DND-41 (cell line): ENCODE measurements at regions not wholly inside any gene's neighbourhood (a gene's known extent, or its start where the extent isn't known, plus 50 kb on each side); places are given as distances from the start of the nearest gene placed in this dataset.

Experiments
- ATAC-seq: fragments of 200-7000 bp; cut with Tn5 transposase; 3 replicates; pipeline ENCODE4 v1.9.1; 2021; ENCODE audit warnings: low read depth; ENCODE audit not compliant: insufficient read depth
- DNase-seq: peaks from one replicate; pipeline ENCODE4 v3.0.0-alpha.2; 2020
- H2AFZ ChIP-seq: 2 replicates; pipeline ENCODE4 v1.6.0; 2012; ENCODE audit warnings: low read depth, low read length
- H3K27ac ChIP-seq: 2 replicates; pipeline ENCODE4 v1.5.1; 2012; ENCODE audit warnings: low read length, inconsistent platforms
- H3K27me3 ChIP-seq: fragments of 200-600 bp; sonication (generic); 2 replicates; pipeline ENCODE4 v1.6.0; 2012; ENCODE audit warnings: low read length, mild to moderate bottlenecking, inconsistent platforms; ENCODE audit not compliant: insufficient read depth, poor library complexity
- H3K36me3 ChIP-seq: 2 replicates; pipeline ENCODE4 v1.5.1; 2012; ENCODE audit warnings: low read length, inconsistent platforms; ENCODE audit not compliant: insufficient read depth
- H3K4me1 ChIP-seq: 2 replicates; pipeline ENCODE4 v1.5.1; 2012; ENCODE audit warnings: mild to moderate bottlenecking, low read length; ENCODE audit not compliant: insufficient read depth
- H3K4me2 ChIP-seq: 2 replicates; pipeline ENCODE4 v1.6.0; 2012; ENCODE audit warnings: mild to moderate bottlenecking, moderate library complexity, low read length, inconsistent platforms; ENCODE audit not compliant: insufficient read depth
- H3K4me3 ChIP-seq, 2 experiments: fragments of 200-600 bp in 1 of 2; shearing (Covaris generic) in 1 of 2; 2 replicates each; pipeline ENCODE4 v1.5.1; 2012 to 2016; ENCODE audit warnings: inconsistent platforms in 2 of 2, low read length in 2 of 2, mild to moderate bottlenecking in 2 of 2, low read depth in 1 of 2, moderate library complexity in 1 of 2
- H3K79me2 ChIP-seq: 2 replicates; pipeline ENCODE4 v1.6.0; 2012; ENCODE audit warnings: low read length, inconsistent platforms; ENCODE audit not compliant: insufficient read depth
- H3K9ac ChIP-seq: 2 replicates; pipeline ENCODE4 v1.6.0; 2012; ENCODE audit warnings: low read depth, mild to moderate bottlenecking, inconsistent platforms, low read length, moderate library complexity
- H3K9me3 ChIP-seq: 2 replicates; pipeline ENCODE4 v1.5.1; 2012; ENCODE audit warnings: low read length, moderate library complexity, mild to moderate bottlenecking, inconsistent platforms; ENCODE audit not compliant: insufficient read depth, severe bottlenecking
- H4K20me1 ChIP-seq: 2 replicates; pipeline ENCODE4 v1.6.0; 2012; ENCODE audit warnings: low read length; ENCODE audit not compliant: insufficient read depth
- EZH2 ChIP-seq: IDR thresholded peaks from 3 replicates; pipeline ENCODE4 v1.6.1; 2012; ENCODE audit warnings: borderline replicate concordance, low read depth, mild to moderate bottlenecking, moderate library complexity, low read length, inconsistent platforms; ENCODE audit not compliant: severe bottlenecking
- TF ChIP-seq, protein P1 (sequence below): IDR thresholded peaks from 2 replicates; pipeline ENCODE4 v1.5.1; 2012; ENCODE audit warnings: borderline replicate concordance, low read length, moderate library complexity, mild to moderate bottlenecking; ENCODE audit not compliant: poor library complexity, severe bottlenecking; ENCODE audit errors: extremely low read depth

DNA sequence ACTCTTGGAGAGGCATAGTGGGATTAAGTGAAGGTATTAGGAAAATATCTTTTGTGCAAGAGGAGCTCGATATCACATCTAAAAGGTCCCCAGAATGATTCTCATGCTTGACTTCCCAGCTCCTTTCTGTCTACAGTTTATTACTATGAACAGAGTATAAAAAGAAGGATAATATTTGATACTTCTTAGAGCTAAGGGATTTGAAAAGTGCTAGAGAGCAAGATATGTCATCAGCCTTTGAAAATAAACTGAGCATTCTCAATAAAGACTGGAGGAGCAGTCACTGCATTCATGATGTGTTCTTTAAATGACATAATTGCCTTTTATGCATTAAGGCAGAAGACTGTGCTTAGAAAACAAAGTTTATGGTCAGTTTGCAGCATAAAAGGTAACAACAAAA, 543.2 kb upstream of the NRXN1 start:
- DNase-seq, result no peak
- Histone ChIP-seq H3K9ac (no peak overlapping the region), H3K27me3 (no peaks in the 10 kb centered on the region), H3K9me3 (no peaks in the 10 kb centered on the region), H3K27ac (no peak overlapping the region), H4K20me1 (no peaks in the 10 kb centered on the region), H3K4me2 (no peak overlapping the region), H3K36me3 (no peaks in the 10 kb centered on the region), H3K4me1 (no peaks in the 10 kb centered on the region), H3K4me3 (no peak overlapping the region), H3K79me2 (no peaks in the 10 kb centered on the region), H2AFZ (no peak overlapping the region)
- no peak for TF ChIP-seq EZH2
- TF ChIP-seq, protein P1, sequence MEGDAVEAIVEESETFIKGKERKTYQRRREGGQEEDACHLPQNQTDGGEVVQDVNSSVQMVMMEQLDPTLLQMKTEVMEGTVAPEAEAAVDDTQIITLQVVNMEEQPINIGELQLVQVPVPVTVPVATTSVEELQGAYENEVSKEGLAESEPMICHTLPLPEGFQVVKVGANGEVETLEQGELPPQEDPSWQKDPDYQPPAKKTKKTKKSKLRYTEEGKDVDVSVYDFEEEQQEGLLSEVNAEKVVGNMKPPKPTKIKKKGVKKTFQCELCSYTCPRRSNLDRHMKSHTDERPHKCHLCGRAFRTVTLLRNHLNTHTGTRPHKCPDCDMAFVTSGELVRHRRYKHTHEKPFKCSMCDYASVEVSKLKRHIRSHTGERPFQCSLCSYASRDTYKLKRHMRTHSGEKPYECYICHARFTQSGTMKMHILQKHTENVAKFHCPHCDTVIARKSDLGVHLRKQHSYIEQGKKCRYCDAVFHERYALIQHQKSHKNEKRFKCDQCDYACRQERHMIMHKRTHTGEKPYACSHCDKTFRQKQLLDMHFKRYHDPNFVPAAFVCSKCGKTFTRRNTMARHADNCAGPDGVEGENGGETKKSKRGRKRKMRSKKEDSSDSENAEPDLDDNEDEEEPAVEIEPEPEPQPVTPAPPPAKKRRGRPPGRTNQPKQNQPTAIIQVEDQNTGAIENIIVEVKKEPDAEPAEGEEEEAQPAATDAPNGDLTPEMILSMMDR, result no peak
- ATAC-seq, result no peak

- no peaks in the 10 kb centered on the region for H3K27me3 ChIP-seq
- no peak overlapping the region for H2AFZ ChIP-seq
- TF ChIP-seq, protein P1, result no peak
- no peak for TF ChIP-seq EZH2
- H3K4me2 ChIP-seq, result no peak overlapping the region
- no peaks in the 10 kb centered on the region for H3K9me3 ChIP-seq
- H3K27ac ChIP-seq, result no peak overlapping the region
- no peak for ATAC-seq
- no peak for DNase-seq
- no peak overlapping the region for H3K4me3 ChIP-seq
- no peaks in the 10 kb centered on the region for H3K4me1 ChIP-seq
- no peaks in the 10 kb centered on the region for H4K20me1 ChIP-seq
- no peak overlapping the region for H3K9ac ChIP-seq
- no peaks in the 10 kb centered on the region for H3K79me2 ChIP-seq
- H3K36me3 ChIP-seq, result no peaks in the 10 kb centered on the region
Measured at GRCh38 chr2:51559026-51559425, 527.1 kb upstream of the NRXN1 start.

GRCh38 chr2:51553476-51553875, 521.5 kb upstream of the NRXN1 start:
- no peak overlapping the region for H2AFZ ChIP-seq
- no peaks in the 10 kb centered on the region for H4K20me1 ChIP-seq
- no peaks in the 10 kb centered on the region for H3K79me2 ChIP-seq
- DNase-seq (no peak), ATAC-seq (no peak)
- H3K27ac ChIP-seq, result no peak overlapping the region
- no peak overlapping the region for H3K9ac ChIP-seq
- H3K9me3 ChIP-seq, result no peaks in the 10 kb centered on the region
- no peak overlapping the region for H3K4me3 ChIP-seq
- H3K36me3 ChIP-seq, result no peaks in the 10 kb centered on the region
- TF ChIP-seq EZH2, result no peak
- TF ChIP-seq, protein P1, result no peak
- no peak overlapping the region for H3K4me2 ChIP-seq
- no peaks in the 10 kb centered on the region for H3K27me3 ChIP-seq
- H3K4me1 ChIP-seq, result no peaks in the 10 kb centered on the region

- DNase-seq, result no peak
- Histone ChIP-seq H3K27me3 (no peaks in the 10 kb centered on the region), H3K9me3 (no peaks in the 10 kb centered on the region), H2AFZ (no peak overlapping the region), H3K9ac (no peak overlapping the region), H4K20me1 (no peaks in the 10 kb centered on the region), H3K27ac (no peak overlapping the region), H3K4me1 (no peaks in the 10 kb centered on the region), H3K36me3 (no peaks in the 10 kb centered on the region), H3K4me2 (no peak overlapping the region), H3K79me2 (no peaks in the 10 kb centered on the region), H3K4me3 (no peak overlapping the region)
- no peak for ATAC-seq
- TF ChIP-seq, protein P1, result no peak
- no peak for TF ChIP-seq EZH2
Measured at GRCh38 chr2:51535763-51536162, 503.8 kb upstream of the NRXN1 start.
